CD4-positive, alpha-beta T cell (primary cell): ENCODE measurements at regions not wholly inside any gene's neighbourhood (a gene's known extent, or its start where the extent isn't known, plus 50 kb on each side); places are given as distances from the start of the nearest gene placed in this dataset.

Source experiments
- ATAC-seq: fragments of 200-7000 bp; cut with Tn5 transposase; one replicate; pipeline ENCODE4 v1.10.0; 2022; ENCODE audit warnings: mild to moderate bottlenecking; ENCODE audit not compliant: poor library complexity
- CTCF ChIA-PET: fragments of 350-600 bp; sonication (Branson Sonifier 250); formaldehyde crosslinking; loops from one replicate; lab custom pipeline; 2021; ENCODE audit warnings: antibody characterized with exemption, inconsistent platforms; lab: Charles Lee
- POLR2A ChIA-PET: fragments of 350-600 bp; sonication (Branson Sonifier 250); formaldehyde crosslinking; loops from one replicate; lab custom pipeline; 2021; ENCODE audit warnings: antibody characterized with exemption, inconsistent platforms; lab: Charles Lee
- DNase-seq, 14 experiments: peaks; one replicate each; pipeline ENCODE4 v3.0.0-alpha.2; 2013 to 2020; ENCODE audit warnings: mixed read lengths in 2 of 14
- H3K27ac ChIP-seq, 2 donors: one replicate each; pipeline versions ENCODE4 v1.5.1 to v1.7.0; 2013; ENCODE audit warnings: low read length in 2 of 2, low read depth in 1 of 2, mild to moderate bottlenecking in 1 of 2
- H3K27me3 ChIP-seq, 2 experiments: 1 replicate in 1 of 2; 2 replicates in 1 of 2; pipeline versions ENCODE4 v1.6.1 to v1.7.0; 2013; ENCODE audit warnings: low read length in 2 of 2, control low read depth in 1 of 2, mild to moderate bottlenecking in 1 of 2, moderate library complexity in 1 of 2; ENCODE audit not compliant: insufficient read depth in 2 of 2, control insufficient read depth in 1 of 2
- H3K36me3 ChIP-seq: one replicate; pipeline ENCODE4 v1.6.1; 2013; ENCODE audit warnings: low read length, control low read depth; ENCODE audit not compliant: insufficient read depth
- H3K4me1 ChIP-seq: one replicate; pipeline ENCODE4 v1.6.1; 2013; ENCODE audit warnings: low read length, control low read depth; ENCODE audit not compliant: insufficient read depth
- H3K4me3 ChIP-seq: one replicate; pipeline ENCODE4 v1.5.1; 2013; ENCODE audit warnings: mild to moderate bottlenecking, low read length, moderate library complexity
- H3K9me3 ChIP-seq, 2 experiments: 1 replicate in 1 of 2; 2 replicates in 1 of 2; pipeline versions ENCODE4 v1.6.1 to v1.7.0; 2013; ENCODE audit warnings: low read length in 2 of 2, mild to moderate bottlenecking in 2 of 2, control low read depth in 1 of 2, moderate library complexity in 1 of 2; ENCODE audit not compliant: control insufficient read depth in 1 of 2, insufficient read depth in 1 of 2
- H3K27ac Mint-ChIP-seq: one replicate; pipeline ENCODE4 v1.8.0; 2020; ENCODE audit warnings: mixed read lengths
- H3K27me3 Mint-ChIP-seq: one replicate; pipeline ENCODE4 v1.8.0; 2021; ENCODE audit warnings: mixed read lengths
- H3K36me3 Mint-ChIP-seq: one replicate; pipeline ENCODE4 v1.8.0; 2021; ENCODE audit warnings: low read depth, mixed read lengths
- H3K4me1 Mint-ChIP-seq: one replicate; pipeline ENCODE4 v1.8.0; 2021; ENCODE audit warnings: low read depth, mixed read lengths
- H3K4me3 Mint-ChIP-seq: one replicate; pipeline ENCODE4 v1.8.0; 2020; ENCODE audit warnings: mild to moderate bottlenecking, mixed read lengths
- H3K9me3 Mint-ChIP-seq: one replicate; pipeline ENCODE4 v1.8.0; 2020; ENCODE audit warnings: mixed read lengths
- CTCF ChIP-seq: fragments of 200-600 bp; IDR thresholded peaks from one replicate; pipeline ENCODE4 v1.8.0; 2022; ENCODE audit warnings: antibody characterized with exemption, mild to moderate bottlenecking
- intact Hi-C, 2 experiments: fragments of 100-400 bp; cut with DNase I in 1 of 2; cut with micrococcal nuclease in 1 of 2; formaldehyde crosslinking; loops; one replicate each; pipeline versions ENCODE4 v1.15.1 to v1.9.0; 2023 to 2025; cut with DNase I, micrococcal nuclease

- no peak overlapping the region for H3K4me3 Mint-ChIP-seq
- POLR2A ChIA-PET, result no interaction called here
- intact Hi-C loops, result no loop called here
- Histone ChIP-seq H3K4me3 (no peak overlapping the region), H3K36me3 (no peaks in the 10 kb centered on the region), H3K4me1 (no peaks in the 10 kb centered on the region), H3K27ac (no peak overlapping the region), H3K9me3 (peaks cover 0 to 9% of the 10 kb centered on the region in 2 experiments), H3K27me3 (no peaks in the 10 kb centered on the region)
- CTCF ChIA-PET, result no interaction called here
- no peaks in the 10 kb centered on the region for H3K36me3 Mint-ChIP-seq
- H3K27me3 Mint-ChIP-seq, result no peaks in the 10 kb centered on the region
- no peaks in the 10 kb centered on the region for H3K9me3 Mint-ChIP-seq
- no peak for ATAC-seq
- no peak overlapping the region for H3K27ac Mint-ChIP-seq
- DNase-seq, result no peak
- no peaks in the 10 kb centered on the region for H3K4me1 Mint-ChIP-seq
- TF ChIP-seq CTCF, result no peak
Observed at GRCh38 chr9:103068753-103069152, 73.6 kb downstream of the CYLC2 start.

GRCh38 chr9:103078581-103078980 is 83.4 kb downstream of the CYLC2 start:
- Mint-ChIP-seq H3K27me3 (no peaks in the 10 kb centered on the region), H3K36me3 (no peaks in the 10 kb centered on the region), H3K4me1 (no peaks in the 10 kb centered on the region), H3K27ac (no peak overlapping the region), H3K4me3 (no peak overlapping the region), H3K9me3 (peaks cover 4% of the 10 kb centered on the region)
- Histone ChIP-seq H3K4me3 (no peak overlapping the region), H3K27me3 (no peaks in the 10 kb centered on the region), H3K27ac (no peak overlapping the region), H3K4me1 (no peaks in the 10 kb centered on the region), H3K9me3 (no peaks in the 10 kb centered on the region), H3K36me3 (no peaks in the 10 kb centered on the region)
- DNase-seq (no peak), ATAC-seq (no peak)
- POLR2A ChIA-PET, result no interaction called here
- intact Hi-C loops, result no loop called here
- TF ChIP-seq CTCF, result no peak
- CTCF ChIA-PET, result no interaction called here

- DNase-seq (no peak), ATAC-seq (no peak)
- H3K27me3 ChIP-seq, result no peaks in the 10 kb centered on the region
- intact Hi-C loops, result no loop called here
- peaks cover 0 to 4% of the 10 kb centered on the region in 2 experiments for H3K9me3 ChIP-seq
- no peaks in the 10 kb centered on the region for H3K9me3 Mint-ChIP-seq
- H3K4me1 ChIP-seq, result no peaks in the 10 kb centered on the region
- H3K27ac ChIP-seq, result no peak overlapping the region
- TF ChIP-seq CTCF, result no peak
- H3K36me3 Mint-ChIP-seq, result no peaks in the 10 kb centered on the region
- POLR2A ChIA-PET, result no interaction called here
- CTCF ChIA-PET, result no interaction called here
- H3K4me3 ChIP-seq, result no peak overlapping the region
- H3K27ac Mint-ChIP-seq, result no peak overlapping the region
- H3K36me3 ChIP-seq, result no peaks in the 10 kb centered on the region
- H3K4me1 Mint-ChIP-seq, result no peaks in the 10 kb centered on the region
- no peak overlapping the region for H3K4me3 Mint-ChIP-seq
- no peaks in the 10 kb centered on the region for H3K27me3 Mint-ChIP-seq
Observed at GRCh38 chr9:103082494-103082893, 87.4 kb downstream of the CYLC2 start.
